Nephron (organoid): ENCODE measurements at regions not wholly inside any gene's neighbourhood (a gene's known extent, or its start where the extent isn't known, plus 50 kb on each side); places are given as distances from the start of the nearest gene placed in this dataset.

Source experiments
- H3K27ac Mint-ChIP-seq, 3 experiments: 2 replicates each; pipeline ENCODE4 v1.8.0; 2020; ENCODE audit warnings: mixed read lengths in 3 of 3, mild to moderate bottlenecking in 2 of 3, moderate library complexity in 1 of 3
- H3K27me3 Mint-ChIP-seq: 2 replicates; pipeline ENCODE4 v1.8.0; 2021; ENCODE audit warnings: low read depth, mild to moderate bottlenecking, moderate library complexity, mixed read lengths
- H3K36me3 Mint-ChIP-seq: 2 replicates; pipeline ENCODE4 v1.8.0; 2020; ENCODE audit warnings: low read depth, mixed read lengths
- H3K4me1 Mint-ChIP-seq: 2 replicates; pipeline ENCODE4 v1.8.0; 2020; ENCODE audit warnings: mixed read lengths
- H3K4me3 Mint-ChIP-seq, 3 experiments: 2 replicates each; pipeline ENCODE4 v1.8.0; 2020; ENCODE audit warnings: mild to moderate bottlenecking in 3 of 3, mixed read lengths in 3 of 3, moderate library complexity in 2 of 3
- H3K9me3 Mint-ChIP-seq: 2 replicates; pipeline ENCODE4 v1.8.0; 2020; ENCODE audit warnings: mixed read lengths
- CTCF ChIP-seq, 3 experiments: fragments of 200-600 bp; sonication (generic); IDR thresholded peaks; one replicate each; pipeline ENCODE4 v1.5.0; 2021; ENCODE audit warnings: antibody characterized with exemption in 3 of 3; ENCODE audit not compliant: unreplicated experiment in 3 of 3

- Mint-ChIP-seq H3K27me3 (no peaks in the 10 kb centered on the region), H3K4me1 (peaks cover 22% of the 10 kb centered on the region), H3K9me3 (no peaks in the 10 kb centered on the region), H3K4me3 (no peak overlapping the region), H3K27ac (peak overlapping the region; percentile 54 to 87 (median 78)), H3K36me3 (no peaks in the 10 kb centered on the region)
- no peak for TF ChIP-seq CTCF (IDR thresholded peaks at IDR 0.05; ENCODE audit: unreplicated experiment in 3 of 3)
Measured at GRCh38 chr2:66874411-66874810, 439.5 kb downstream of the MEIS1 start.

- Mint-ChIP-seq H3K27me3 (no peaks in the 10 kb centered on the region), H3K36me3 (no peaks in the 10 kb centered on the region), H3K4me1 (peaks cover 22% of the 10 kb centered on the region), H3K27ac (peak overlapping the region in 1 of 3 experiments; percentile 48), H3K4me3 (no peak overlapping the region), H3K9me3 (peaks cover 6% of the 10 kb centered on the region)
- no peak for TF ChIP-seq CTCF (IDR thresholded peaks at IDR 0.05; ENCODE audit: unreplicated experiment in 3 of 3)
Measured at GRCh38 chr2:66875941-66876462, 441.1 kb downstream of the MEIS1 start.

- Mint-ChIP-seq H3K9me3 (peaks cover 21% of the 10 kb centered on the region), H3K27me3 (no peaks in the 10 kb centered on the region), H3K36me3 (peaks cover 7% of the 10 kb centered on the region), H3K4me3 (no peak overlapping the region), H3K4me1 (peaks cover 20% of the 10 kb centered on the region), H3K27ac (no peak overlapping the region)
- no peak for TF ChIP-seq CTCF (IDR thresholded peaks at IDR 0.05; ENCODE audit: unreplicated experiment in 3 of 3)
Measured at GRCh38 chr2:66885775-66886383, 451.0 kb downstream of the MEIS1 start.

- Mint-ChIP-seq H3K9me3 (peaks cover 18% of the 10 kb centered on the region), H3K27me3 (no peaks in the 10 kb centered on the region), H3K27ac (peak overlapping the region in 1 of 3 experiments; percentile 61), H3K36me3 (peaks cover 7% of the 10 kb centered on the region), H3K4me3 (no peak overlapping the region), H3K4me1 (peaks cover 20% of the 10 kb centered on the region)
- TF ChIP-seq CTCF (IDR thresholded peaks at IDR 0.05; ENCODE audit: unreplicated experiment in 3 of 3), result no peak
Measured at GRCh38 chr2:66888246-66888645, 453.3 kb downstream of the MEIS1 start.

- Mint-ChIP-seq H3K27ac (peak overlapping the region in 2 of 3 experiments; percentile 61 to 62), H3K36me3 (peaks cover 7% of the 10 kb centered on the region)
Measured at GRCh38 chr2:66888791-66889631, 454.1 kb downstream of the MEIS1 start.

More at GRCh38 chr2:66888791-66889631, 454.1 kb downstream of the MEIS1 start:
- Mint-ChIP-seq H3K9me3 (peaks cover 12% of the 10 kb centered on the region), H3K27me3 (no peaks in the 10 kb centered on the region), H3K4me3 (no peak overlapping the region), H3K4me1 (peaks cover 20% of the 10 kb centered on the region)
- no peak for TF ChIP-seq CTCF (IDR thresholded peaks at IDR 0.05; ENCODE audit: unreplicated experiment in 3 of 3)
